ENCODE measurements at regions not wholly inside any gene's neighbourhood (a gene's known extent, or its start where the extent isn't known, plus 50 kb on each side); places are given as distances from the start of the nearest gene placed in this dataset.
"Not testable (repeated sequence)": the region's sequence is repeated elsewhere in the genome, so short reads cannot be mapped to it uniquely, and the experiment has no call there.

DNA sequence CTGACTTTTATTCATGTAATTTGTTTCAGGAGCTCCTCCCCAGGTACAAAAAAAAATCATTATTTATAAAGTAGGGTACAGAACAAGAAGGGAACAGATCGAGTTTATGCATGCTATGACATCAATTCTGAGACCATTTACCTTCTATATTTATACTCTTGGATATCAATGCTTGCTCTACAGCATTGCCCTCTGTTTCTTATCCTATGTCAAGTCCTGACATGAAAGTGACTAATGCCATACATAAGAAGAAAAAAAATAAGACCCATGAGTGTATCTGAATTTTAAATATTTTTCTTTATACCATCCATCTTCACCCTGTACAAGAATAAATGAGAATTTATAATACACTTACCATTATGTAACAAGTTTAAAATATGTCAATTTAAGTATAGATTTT is 2016.3 kb upstream of the CDH9 start:
- no peak for DNase-seq (ENCODE audit: low read depth)

- DNase-seq (ENCODE audit: low read depth): no peak
These were observed 2015.9 kb upstream of the CDH9 start for GRCh38 chr5:29054282-29054681.

GRCh38 chr5:29051509-29051908 is 2013.1 kb upstream of the CDH9 start:
- no peak for DNase-seq (ENCODE audit: low read depth)

GRCh38 chr5:29042152-29042551 is 2003.8 kb upstream of the CDH9 start:
- no peak for DNase-seq (ENCODE audit: low read depth)

DNA sequence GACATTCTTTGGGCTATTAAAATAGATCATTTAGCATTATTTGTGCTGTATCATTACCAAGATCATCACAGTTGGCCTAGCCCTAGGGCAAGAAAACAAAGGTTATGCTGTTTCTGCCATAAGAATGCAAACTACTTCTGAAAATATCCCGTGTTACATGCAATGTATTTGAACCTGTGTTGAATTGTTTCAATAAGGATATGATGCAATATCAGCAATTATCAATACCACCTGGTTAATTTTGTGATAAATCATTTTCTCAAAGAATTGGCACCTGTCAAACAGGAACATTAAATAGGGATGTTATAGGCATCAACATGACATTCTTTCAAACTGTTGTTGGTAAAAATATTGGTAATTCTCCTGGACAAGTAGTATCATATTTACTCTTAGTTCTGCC is 2002.0 kb upstream of the CDH9 start:
- DNase-seq (ENCODE audit: low read depth): no peak

DNA sequence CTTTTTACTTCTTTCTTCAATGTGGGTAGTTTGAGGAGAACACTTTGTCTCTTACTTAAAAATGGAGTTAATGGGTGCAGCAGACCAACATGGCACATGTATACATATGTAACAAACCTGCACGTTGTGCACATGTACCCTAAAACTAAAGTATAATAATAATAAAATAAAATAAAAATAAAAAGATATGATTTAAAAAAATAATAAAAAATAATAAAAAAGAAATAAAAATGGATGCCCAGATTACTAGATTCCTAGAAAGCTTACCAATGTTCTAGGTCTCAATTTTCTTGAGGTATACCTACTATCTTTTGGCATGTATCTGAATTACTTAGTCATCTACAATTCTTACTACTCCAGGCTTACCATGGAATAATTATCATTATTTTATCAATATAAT is 2001.6 kb upstream of the CDH9 start:
- no peak for DNase-seq (ENCODE audit: low read depth)

GRCh38 chr5:29037716-29038115 is 1999.3 kb upstream of the CDH9 start:
- no peak for DNase-seq (ENCODE audit: low read depth)

DNA sequence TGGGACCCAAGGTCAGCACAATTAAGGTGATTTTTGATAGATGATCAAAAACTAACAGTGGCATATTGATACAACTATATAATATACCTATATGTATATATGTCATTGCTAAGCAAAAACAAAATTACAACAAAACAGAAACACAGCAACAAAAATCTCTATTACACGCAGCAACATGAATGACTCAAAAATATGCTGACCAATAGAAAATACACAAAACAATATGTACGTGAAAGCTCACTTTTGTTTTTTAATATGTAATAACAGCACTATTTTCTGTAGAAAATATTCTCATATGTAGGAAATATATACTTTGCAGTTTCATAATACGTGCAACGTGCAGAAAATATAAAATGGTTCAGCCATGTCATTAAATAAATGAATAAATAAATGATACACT is 1985.7 kb upstream of the CDH9 start:
- DNase-seq (ENCODE audit: low read depth): no peak

GRCh38 chr5:29023541-29023940 is 1985.2 kb upstream of the CDH9 start:
- no peak for DNase-seq (ENCODE audit: low read depth)

DNA sequence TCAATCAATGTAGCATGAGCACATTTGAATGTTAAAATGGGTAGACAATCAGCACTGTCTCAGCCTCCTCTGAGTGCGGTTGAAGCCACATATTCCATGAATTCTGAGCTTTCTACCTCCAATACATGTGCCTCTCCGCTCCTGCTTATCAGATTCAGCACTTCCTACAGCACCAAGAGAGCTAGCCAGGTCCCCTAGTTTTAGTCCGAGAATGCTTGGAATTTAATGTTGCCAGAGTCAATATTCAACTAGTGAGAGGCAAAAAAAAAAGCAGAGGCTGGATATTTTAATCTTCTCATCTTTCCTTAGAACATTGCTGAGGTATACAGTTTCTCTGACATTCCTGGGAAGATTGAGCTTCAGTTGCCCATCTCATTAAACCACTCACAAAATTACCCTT is 1979.1 kb upstream of the CDH9 start:
- no peak for DNase-seq (ENCODE audit: low read depth)

DNA sequence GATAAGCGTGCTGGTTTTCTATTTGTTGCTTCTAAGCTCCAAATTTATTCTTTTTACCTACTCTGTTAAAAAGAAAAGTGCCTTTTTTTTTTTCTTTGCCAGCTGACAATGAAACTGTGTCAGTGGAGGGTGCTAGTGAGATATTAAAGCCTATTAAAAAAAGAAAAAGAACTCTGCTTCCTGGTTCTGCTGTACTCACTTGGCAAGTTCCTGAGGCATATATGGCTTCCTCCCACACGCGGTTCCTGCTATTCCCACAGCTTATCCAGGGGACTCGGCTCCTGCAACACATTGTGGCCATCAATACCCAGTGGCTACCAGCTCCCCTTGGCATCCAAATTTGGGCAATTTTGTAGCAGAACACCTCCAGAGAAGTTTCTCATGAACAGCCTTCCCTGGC is 1977.7 kb upstream of the CDH9 start:
- DNase-seq (ENCODE audit: low read depth): no peak

DNA sequence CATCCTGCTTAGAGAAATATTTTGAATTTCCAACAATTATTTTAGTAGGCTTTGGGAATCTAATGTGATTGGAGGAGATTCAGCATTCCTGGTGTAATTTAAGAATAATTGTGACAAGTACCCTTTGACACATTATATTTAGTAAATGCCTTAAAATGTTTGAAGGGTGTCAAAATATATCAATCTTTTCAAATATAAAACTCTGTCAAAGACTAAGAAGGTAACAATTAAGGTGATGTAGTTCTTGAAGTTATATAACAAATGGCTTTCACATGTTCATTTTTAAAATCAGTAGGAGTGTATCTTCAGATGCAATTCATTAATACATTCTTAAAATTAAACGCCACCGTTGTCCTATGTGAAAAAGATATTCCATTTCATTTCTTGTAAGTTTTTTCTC is 1977.1 kb upstream of the CDH9 start:
- no peak for DNase-seq (ENCODE audit: low read depth)

GRCh38 chr5:29005386-29005785 is 1967.0 kb upstream of the CDH9 start:
- no peak for DNase-seq (ENCODE audit: low read depth)

DNA sequence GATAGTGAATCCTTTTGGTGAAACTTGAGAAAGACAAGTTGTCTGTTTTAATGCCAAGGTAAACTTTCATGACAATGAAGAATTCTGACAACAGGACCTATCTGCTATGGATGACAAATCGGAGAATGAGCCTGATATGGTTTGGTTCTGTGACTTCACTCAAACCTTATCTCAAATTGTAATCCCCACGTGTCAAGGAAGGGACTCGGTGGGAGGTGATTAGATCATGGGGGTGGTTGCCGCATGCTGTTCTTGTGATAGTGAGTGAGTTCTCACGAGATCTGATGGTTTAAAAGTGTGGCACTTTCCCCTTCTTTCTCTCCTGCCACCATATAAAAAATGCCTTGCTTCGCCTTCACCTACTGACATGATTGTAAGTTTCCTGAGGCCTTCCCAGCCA is 1964.1 kb upstream of the CDH9 start:
- no peak for DNase-seq (ENCODE audit: low read depth)

DNA sequence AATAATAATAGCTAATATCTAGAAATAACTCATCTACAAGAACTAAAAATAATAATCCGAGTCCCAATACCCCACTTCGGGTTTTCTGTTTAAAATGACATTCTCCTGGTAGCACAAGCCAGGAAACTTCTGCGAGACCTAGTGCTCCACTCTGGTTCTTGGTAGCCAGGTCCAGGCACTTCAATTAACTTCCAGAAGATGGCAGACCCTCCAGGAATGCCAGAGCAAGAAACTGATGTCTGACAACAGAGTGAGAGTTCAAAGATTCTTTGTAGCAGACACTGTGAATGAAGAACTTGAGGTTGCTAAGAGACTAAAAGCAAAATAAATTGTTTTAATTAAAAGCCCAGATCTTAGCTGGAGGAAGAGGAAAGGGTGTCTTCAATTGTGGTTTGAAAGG is 1963.3 kb upstream of the CDH9 start:
- DNase-seq (ENCODE audit: low read depth): no peak

DNA sequence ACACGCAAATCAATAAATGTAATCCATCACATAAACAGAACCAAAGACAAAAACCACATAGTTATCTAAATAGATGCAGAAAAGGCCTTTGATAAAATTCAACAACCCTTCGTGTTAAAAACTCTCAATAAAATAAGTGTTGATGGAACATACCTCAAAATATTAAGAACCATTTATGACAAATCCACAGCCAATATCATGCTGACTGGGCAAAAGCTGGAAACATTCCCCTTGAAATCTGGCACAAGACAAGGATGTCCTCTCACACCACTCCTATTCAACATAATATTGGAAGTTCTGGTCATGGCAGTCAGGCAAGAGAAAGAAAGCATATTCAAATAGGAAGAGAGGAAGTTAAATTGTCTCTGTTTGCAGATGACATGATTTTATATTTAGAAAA is 1946.3 kb upstream of the CDH9 start:
- no peak for DNase-seq (ENCODE audit: low read depth)

GRCh38 chr5:28975508-28975907 is 1937.1 kb upstream of the CDH9 start:
- no peak for DNase-seq (ENCODE audit: low read depth)

DNA sequence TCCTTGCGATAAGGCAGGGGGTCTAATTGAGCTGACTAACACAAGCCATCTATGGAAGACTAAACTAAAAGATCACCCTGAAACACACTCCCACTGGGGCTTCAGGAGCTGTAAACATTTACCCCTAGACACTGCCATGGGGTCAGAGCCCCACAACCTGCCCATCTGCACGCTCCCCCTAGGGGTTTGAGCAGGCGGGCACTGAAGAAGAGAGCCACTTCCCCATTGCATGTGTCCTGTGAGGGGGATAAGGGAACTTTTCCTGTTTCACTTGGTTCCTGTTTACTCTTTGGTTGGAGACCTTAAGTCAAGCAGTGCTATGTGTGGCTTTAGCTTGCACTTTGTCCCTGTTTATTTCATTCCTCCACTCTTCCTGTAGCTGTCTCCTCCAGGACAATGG is 1929.5 kb upstream of the CDH9 start:
- DNase-seq (ENCODE audit: low read depth): no peak

DNA sequence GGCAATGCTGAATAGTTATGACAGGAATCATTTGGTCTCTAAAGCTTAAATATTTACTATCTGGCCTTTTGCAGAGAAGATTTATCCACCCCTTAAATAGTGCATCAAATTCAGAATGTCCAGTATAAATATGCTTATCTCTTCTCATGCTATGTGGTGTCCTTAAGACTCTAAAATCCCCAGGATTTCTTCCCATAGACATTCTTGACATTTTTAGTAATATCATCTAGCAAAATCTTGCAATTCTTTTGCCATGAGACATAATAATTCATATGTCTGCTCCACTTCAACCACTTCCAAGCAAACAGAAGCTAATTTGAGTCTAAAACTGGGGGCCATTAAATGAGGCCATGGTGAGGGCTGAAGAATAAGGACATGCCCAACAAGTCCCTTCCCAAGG is 1923.4 kb upstream of the CDH9 start:
- no peak for DNase-seq (ENCODE audit: low read depth)

GRCh38 chr5:28958581-28958980 is 1920.2 kb upstream of the CDH9 start:
- DNase-seq (ENCODE audit: low read depth): no peak

DNA sequence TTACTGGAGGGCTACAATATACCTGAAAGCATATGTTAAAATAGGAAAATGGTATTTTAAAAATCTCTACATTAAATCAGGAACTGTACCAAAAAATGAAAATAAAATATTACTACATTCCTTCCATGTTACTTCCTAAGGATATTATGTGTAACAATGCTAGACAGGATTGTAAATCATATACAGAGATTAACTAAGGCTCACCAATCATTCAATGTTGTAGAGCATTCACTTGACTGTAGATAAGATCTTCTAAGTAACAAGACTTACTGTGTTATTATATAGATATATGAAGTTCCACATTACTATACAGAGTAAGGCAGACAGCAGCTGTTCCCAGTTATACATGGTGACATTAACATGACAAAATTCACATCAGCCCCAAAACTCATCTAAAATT is 1919.1 kb upstream of the CDH9 start:
- DNase-seq (ENCODE audit: low read depth): no peak

DNA sequence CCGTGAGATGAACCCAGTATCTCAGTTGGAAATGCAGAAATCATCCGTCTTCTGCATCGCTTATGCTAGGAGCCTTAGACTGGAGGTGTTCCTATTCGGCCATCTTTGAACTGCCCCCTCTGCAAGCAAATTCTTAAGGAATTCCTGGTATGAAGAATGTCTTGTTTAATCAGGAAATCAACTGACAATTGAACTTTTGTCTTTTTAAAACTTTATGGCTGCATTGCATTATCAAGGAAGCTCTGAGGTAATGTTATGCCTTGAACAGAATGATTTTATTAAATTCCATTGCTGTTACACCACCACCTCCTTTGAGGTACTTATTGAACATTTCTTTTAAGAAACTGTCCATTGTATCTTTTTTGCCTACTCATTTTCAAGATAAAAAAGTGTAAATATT is 1915.7 kb upstream of the CDH9 start:
- DNase-seq (ENCODE audit: low read depth): no peak

- no peak for DNase-seq (ENCODE audit: low read depth)
These were observed 1909.5 kb upstream of the CDH9 start for GRCh38 chr5:28947865-28948264.

DNA sequence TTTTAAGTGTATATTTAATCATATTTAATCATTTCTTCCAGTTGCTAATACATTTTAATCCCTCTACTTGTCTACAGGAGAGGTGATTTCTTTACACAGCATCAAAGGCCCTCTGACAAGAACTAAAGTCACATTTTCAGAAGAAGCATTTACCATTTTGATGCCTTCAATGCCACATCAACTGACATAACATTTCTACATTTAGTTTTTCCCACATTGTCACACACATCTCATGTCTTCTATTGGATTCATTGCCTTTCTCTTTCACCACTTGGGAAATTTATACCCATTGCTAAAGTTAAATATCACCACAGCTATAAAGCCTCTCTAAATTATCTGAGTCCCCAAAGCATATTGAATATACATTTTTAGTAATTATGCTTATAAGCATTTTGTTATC is 1907.5 kb upstream of the CDH9 start:
- no peak for DNase-seq (ENCODE audit: low read depth)

GRCh38 chr5:28929366-28929765 is 1891.0 kb upstream of the CDH9 start:
- DNase-seq (ENCODE audit: low read depth): not testable (repeated sequence)

All from GM04503 (cell line).